ENCODE measurements at regions not wholly inside any gene's neighbourhood (a gene's known extent, or its start where the extent isn't known, plus 50 kb on each side); places are given as distances from the start of the nearest gene placed in this dataset.

DNA sequence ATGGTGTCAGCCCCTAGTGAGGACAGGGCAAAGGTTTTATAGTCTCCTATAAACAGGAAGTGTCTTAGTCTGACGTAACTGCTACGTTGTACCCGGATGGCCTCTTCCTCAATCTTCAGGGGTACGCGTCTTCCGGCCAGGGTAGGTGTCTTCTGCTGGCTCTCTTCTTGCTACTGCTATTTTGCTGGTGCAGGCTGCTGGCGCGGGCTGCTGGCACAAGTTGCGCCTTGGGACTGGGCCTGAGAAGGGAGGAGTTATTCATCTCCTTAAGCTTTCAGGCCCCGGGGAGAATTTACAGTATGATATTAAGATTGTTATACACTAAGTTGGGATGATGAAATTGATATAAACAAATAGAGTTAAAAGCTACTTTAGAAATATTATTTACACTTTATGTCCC lies 74.4 kb downstream of the HDGFL1 start:
- no peak overlapping the region for H3K4me3 ChIP-seq
- H3K9me3 ChIP-seq (ENCODE audit: low read depth), result no peaks in the 10 kb centered on the region
- H3K4me1 ChIP-seq, result no peaks in the 10 kb centered on the region
- no peaks in the 10 kb centered on the region for H3K36me3 ChIP-seq
- H3K27me3 ChIP-seq, result no peaks in the 10 kb centered on the region
- no peak overlapping the region for H3K4me2 ChIP-seq
- TF ChIP-seq EZH2 (IDR thresholded peaks at IDR 0.05), result no peak
- no peak for TF ChIP-seq EZH2phosphoT487 (IDR thresholded peaks at IDR 0.05)
- TF ChIP-seq, protein P1, sequence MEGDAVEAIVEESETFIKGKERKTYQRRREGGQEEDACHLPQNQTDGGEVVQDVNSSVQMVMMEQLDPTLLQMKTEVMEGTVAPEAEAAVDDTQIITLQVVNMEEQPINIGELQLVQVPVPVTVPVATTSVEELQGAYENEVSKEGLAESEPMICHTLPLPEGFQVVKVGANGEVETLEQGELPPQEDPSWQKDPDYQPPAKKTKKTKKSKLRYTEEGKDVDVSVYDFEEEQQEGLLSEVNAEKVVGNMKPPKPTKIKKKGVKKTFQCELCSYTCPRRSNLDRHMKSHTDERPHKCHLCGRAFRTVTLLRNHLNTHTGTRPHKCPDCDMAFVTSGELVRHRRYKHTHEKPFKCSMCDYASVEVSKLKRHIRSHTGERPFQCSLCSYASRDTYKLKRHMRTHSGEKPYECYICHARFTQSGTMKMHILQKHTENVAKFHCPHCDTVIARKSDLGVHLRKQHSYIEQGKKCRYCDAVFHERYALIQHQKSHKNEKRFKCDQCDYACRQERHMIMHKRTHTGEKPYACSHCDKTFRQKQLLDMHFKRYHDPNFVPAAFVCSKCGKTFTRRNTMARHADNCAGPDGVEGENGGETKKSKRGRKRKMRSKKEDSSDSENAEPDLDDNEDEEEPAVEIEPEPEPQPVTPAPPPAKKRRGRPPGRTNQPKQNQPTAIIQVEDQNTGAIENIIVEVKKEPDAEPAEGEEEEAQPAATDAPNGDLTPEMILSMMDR (IDR thresholded peaks at IDR 0.05), result no peak
- Mint-ChIP-seq H3K27ac (no peak overlapping the region), H3K36me3 (no peaks in the 10 kb centered on the region), H3K4me1 (no peaks in the 10 kb centered on the region), H3K9me3 (no peaks in the 10 kb centered on the region), H3K27me3 (ENCODE audit: insufficient read depth, low read depth) (no peaks in the 10 kb centered on the region), H3K4me3 (no peak overlapping the region)
- H3F3A ChIP-seq (ENCODE audit: low read depth), result no peaks in the 10 kb centered on the region
- no peaks in the 10 kb centered on the region for H4K20me1 ChIP-seq (ENCODE audit: low read depth)
- no peak overlapping the region for H2AFZ ChIP-seq (replicated peaks)
- no peaks in the 10 kb centered on the region for H3K79me2 ChIP-seq (ENCODE audit: low read depth)
- no peak overlapping the region for H3K9ac ChIP-seq
- H3K27ac ChIP-seq, result no peak overlapping the region
- DNase-seq (ENCODE audit: low spot score), result no peak

DNA sequence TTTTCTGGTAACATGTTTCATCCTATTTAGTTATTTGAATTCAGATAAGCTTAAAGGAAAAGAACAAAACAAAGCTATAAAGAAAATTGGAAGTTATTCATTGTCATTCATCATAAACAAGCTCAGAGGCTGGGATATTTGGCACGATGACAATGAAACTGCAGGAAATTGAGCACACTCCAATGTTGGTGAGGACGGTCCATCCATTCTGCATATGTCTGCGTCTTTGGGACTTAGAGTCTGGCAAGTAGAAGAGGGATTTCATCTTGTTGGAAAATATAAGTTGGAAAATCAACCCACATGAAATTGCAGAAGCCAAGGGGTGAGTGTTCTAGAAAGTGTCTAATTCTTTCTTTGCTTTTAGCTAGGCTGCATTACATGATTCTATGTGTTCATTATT lies 78.4 kb downstream of the HDGFL1 start:
- no peaks in the 10 kb centered on the region for H3K79me2 ChIP-seq (ENCODE audit: low read depth)
- H3K4me3 Mint-ChIP-seq, result no peak overlapping the region
- no peak overlapping the region for H3K9ac ChIP-seq
- no peak overlapping the region for H3K4me3 ChIP-seq
- peaks cover 2% of the 10 kb centered on the region for H3K27me3 Mint-ChIP-seq (ENCODE audit: insufficient read depth, low read depth)
- no peak for DNase-seq (ENCODE audit: low spot score)
- H3K36me3 ChIP-seq, result no peaks in the 10 kb centered on the region
- no peaks in the 10 kb centered on the region for H3K4me1 ChIP-seq
- TF ChIP-seq EZH2 (IDR thresholded peaks at IDR 0.05) (no peak), EZH2phosphoT487 (IDR thresholded peaks at IDR 0.05) (no peak)
- TF ChIP-seq, protein P1 (IDR thresholded peaks at IDR 0.05), result no peak
- no peaks in the 10 kb centered on the region for H3K9me3 Mint-ChIP-seq
- no peak overlapping the region for H3K4me2 ChIP-seq
- no peak overlapping the region for H3K27ac ChIP-seq
- H4K20me1 ChIP-seq (ENCODE audit: low read depth), result no peaks in the 10 kb centered on the region
- no peaks in the 10 kb centered on the region for H3K27me3 ChIP-seq
- H3K9me3 ChIP-seq (ENCODE audit: low read depth), result no peaks in the 10 kb centered on the region
- no peaks in the 10 kb centered on the region for H3F3A ChIP-seq (ENCODE audit: low read depth)
- H3K27ac Mint-ChIP-seq, result no peak overlapping the region
- H3K36me3 Mint-ChIP-seq, result no peaks in the 10 kb centered on the region
- H2AFZ ChIP-seq (replicated peaks), result no peak overlapping the region
- H3K4me1 Mint-ChIP-seq, result peaks cover 6% of the 10 kb centered on the region

DNA sequence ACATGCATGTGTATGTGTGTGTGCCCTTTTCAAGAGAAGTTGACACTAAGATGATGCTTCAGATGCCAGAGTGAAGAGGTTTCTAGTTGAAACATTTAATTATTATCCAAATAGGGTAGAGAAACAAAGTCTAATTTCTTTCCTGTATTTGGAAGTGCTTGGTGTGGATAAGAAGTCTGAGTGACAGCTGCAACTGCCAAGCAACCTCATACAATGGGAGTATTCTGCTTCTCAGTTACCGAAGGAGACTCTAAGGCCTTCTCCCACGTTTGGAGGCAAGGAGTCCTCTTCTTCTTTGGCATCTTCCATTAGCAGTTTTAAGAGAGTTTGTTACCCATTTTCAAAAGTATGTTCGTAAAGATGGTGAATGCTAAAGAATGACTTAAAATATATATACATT lies 82.4 kb downstream of the HDGFL1 start:
- no peaks in the 10 kb centered on the region for H3K4me1 ChIP-seq
- H3K27me3 Mint-ChIP-seq (ENCODE audit: insufficient read depth, low read depth), result peaks cover 2% of the 10 kb centered on the region
- peaks cover 1% of the 10 kb centered on the region for H3K36me3 Mint-ChIP-seq
- no peak overlapping the region for H3K27ac Mint-ChIP-seq
- H3K4me1 Mint-ChIP-seq, result peaks cover 6% of the 10 kb centered on the region
- no peaks in the 10 kb centered on the region for H3K9me3 Mint-ChIP-seq
- no peak overlapping the region for H3K4me3 ChIP-seq
- H4K20me1 ChIP-seq (ENCODE audit: low read depth), result no peaks in the 10 kb centered on the region
- no peaks in the 10 kb centered on the region for H3K36me3 ChIP-seq
- no peak for DNase-seq (ENCODE audit: low spot score)
- no peak overlapping the region for H3K4me2 ChIP-seq
- no peak overlapping the region for H2AFZ ChIP-seq (replicated peaks)
- H3F3A ChIP-seq (ENCODE audit: low read depth), result no peaks in the 10 kb centered on the region
- no peaks in the 10 kb centered on the region for H3K79me2 ChIP-seq (ENCODE audit: low read depth)
- H3K27ac ChIP-seq, result no peak overlapping the region
- H3K27me3 ChIP-seq, result no peaks in the 10 kb centered on the region
- no peak for TF ChIP-seq EZH2 (IDR thresholded peaks at IDR 0.05)
- no peak overlapping the region for H3K4me3 Mint-ChIP-seq
- no peak overlapping the region for H3K9ac ChIP-seq
- H3K9me3 ChIP-seq (ENCODE audit: low read depth), result no peaks in the 10 kb centered on the region

DNA sequence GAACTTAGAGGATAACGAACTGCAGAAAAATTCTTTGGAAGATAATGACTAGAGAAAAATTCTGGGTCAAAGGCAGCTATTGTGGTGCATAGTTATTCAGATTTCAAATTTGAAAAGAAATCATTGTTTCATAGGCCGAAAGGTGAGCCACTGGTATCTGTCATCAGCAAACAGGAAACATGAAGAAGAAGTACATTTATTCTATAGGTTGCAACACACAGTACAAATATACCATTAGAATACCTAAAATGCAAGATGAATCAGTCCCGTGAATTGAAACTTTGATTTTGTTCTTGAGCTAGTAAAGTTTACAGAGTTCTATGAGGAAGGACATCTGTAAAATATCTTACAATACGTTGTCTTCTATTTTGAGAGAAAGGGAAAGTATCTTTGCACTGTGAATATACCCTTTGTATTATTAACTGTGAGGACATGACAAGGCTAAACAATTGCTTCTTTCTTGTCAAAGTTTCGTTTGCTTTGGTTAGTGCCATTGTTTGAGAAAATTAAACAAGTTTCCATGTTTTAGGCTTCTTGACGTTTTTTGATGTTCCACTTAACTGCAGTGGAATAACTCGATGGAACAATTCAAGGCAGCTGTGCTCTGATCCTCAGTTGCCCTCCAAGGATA lies 84.7 kb downstream of the HDGFL1 start:
- no peaks in the 10 kb centered on the region for H3K36me3 ChIP-seq
- no peaks in the 10 kb centered on the region for H3K4me1 ChIP-seq
- Mint-ChIP-seq H3K9me3 (no peaks in the 10 kb centered on the region), H3K36me3 (peaks cover 1% of the 10 kb centered on the region), H3K27ac (no peak overlapping the region), H3K4me3 (no peak overlapping the region), H3K27me3 (ENCODE audit: insufficient read depth, low read depth) (peaks cover 2% of the 10 kb centered on the region), H3K4me1 (peaks cover 13% of the 10 kb centered on the region)
- H3K9me3 ChIP-seq (ENCODE audit: low read depth), result no peaks in the 10 kb centered on the region
- TF ChIP-seq EZH2 (IDR thresholded peaks at IDR 0.05), result no peak
- TF ChIP-seq, protein P1 (IDR thresholded peaks at IDR 0.05), result no peak
- no peak for TF ChIP-seq EZH2phosphoT487 (IDR thresholded peaks at IDR 0.05)
- H3K27me3 ChIP-seq, result no peaks in the 10 kb centered on the region
- no peak overlapping the region for H3K27ac ChIP-seq
- H3K9ac ChIP-seq, result no peak overlapping the region
- no peak for DNase-seq (ENCODE audit: low spot score)
- no peaks in the 10 kb centered on the region for H3F3A ChIP-seq (ENCODE audit: low read depth)
- H4K20me1 ChIP-seq (ENCODE audit: low read depth), result no peaks in the 10 kb centered on the region
- H2AFZ ChIP-seq (replicated peaks), result no peak overlapping the region
- H3K4me3 ChIP-seq, result no peak overlapping the region
- H3K4me2 ChIP-seq, result no peak overlapping the region
- H3K79me2 ChIP-seq (ENCODE audit: low read depth), result no peaks in the 10 kb centered on the region

All from neural progenitor cell (in vitro differentiated cells).